ENCODE measurements at regions not wholly inside any gene's neighbourhood (a gene's known extent, or its start where the extent isn't known, plus 50 kb on each side); places are given as distances from the start of the nearest gene placed in this dataset.

DNA sequence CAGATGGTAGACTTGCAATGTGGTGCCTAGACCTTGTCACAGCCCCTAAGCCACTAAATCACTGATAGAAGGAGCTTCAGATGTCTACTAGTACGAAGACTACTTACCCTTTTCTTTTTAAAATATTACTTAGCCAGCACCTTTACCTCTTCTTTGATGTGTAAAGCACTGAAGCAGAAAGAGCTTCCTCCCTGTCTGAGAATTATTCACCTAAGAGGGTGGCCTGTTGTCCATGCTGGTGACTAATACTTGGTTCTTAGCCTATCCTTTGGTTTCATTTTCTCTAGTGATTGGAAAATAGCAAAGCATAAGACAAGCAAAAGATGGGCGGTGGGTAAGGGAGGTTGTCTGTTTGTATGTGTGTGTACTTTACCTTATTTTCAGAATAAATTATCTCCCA, 794.6 kb downstream of the TFAP2A start:
- H3K4me3 ChIP-seq (ENCODE audit: low read depth in 1 of 2, low read length in 2 of 2) = no peak overlapping the region
- H3K27ac ChIP-seq (ENCODE audit: low read depth, low read length) = no peak overlapping the region
- no peaks in the 10 kb centered on the region for H3K9me3 ChIP-seq (ENCODE audit: low read length)
- H3K9ac ChIP-seq (ENCODE audit: low read length) = no peak overlapping the region
- H3K4me1 ChIP-seq (ENCODE audit: insufficient read depth, low read length) = no peaks in the 10 kb centered on the region
- H3K27me3 ChIP-seq (ENCODE audit: control insufficient read depth in 1 of 2, insufficient read depth in 2 of 2, low read length in 2 of 2) = no peaks in the 10 kb centered on the region
- H3K36me3 ChIP-seq (ENCODE audit: insufficient read depth, low read length) = no peaks in the 10 kb centered on the region

DNA sequence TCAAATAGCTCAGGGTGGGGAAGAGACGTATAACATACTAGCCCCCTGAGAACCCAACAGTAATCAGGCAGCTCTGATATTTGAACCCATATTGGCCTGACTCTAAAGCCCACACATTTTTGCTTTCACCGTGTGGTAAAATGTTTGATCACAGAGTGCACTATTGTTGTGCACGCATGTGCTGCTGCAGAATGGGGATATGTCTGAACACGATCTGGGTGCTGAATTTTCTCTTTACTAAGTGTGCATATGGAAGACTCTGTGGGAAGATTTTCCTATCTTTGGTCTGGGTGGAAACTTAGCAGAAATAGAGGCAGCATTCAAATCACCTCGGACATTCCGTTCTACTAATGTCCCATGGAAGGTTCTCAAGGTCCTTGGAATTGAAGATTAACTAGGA, 800.1 kb downstream of the TFAP2A start:
- no peak overlapping the region for H3K27ac ChIP-seq (ENCODE audit: low read depth, low read length)
- H3K9ac ChIP-seq (ENCODE audit: low read length) = no peak overlapping the region

DNA sequence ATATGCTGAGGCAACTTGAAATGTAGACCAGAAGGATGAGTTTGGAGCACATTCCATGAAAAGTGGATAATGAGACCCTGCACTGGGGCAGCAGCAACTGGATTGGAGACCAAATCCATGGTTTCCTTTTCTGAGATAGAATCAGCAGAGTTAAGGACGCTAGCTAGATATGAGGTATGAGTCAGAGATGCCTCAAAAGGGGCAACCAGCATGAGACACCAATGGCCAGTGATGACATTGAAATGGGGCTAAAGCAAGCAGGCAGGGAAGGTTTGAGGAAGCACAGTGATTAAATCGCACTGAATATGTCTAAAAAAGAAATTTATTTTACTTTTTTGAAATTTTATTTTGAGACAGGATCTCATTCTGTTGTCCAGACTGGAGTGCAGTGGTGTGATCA, 802.4 kb downstream of the TFAP2A start:
- Histone ChIP-seq H3K27ac (ENCODE audit: low read depth, low read length) (no peak overlapping the region), H3K9me3 (ENCODE audit: low read length) (no peaks in the 10 kb centered on the region), H3K27me3 (ENCODE audit: control insufficient read depth in 1 of 2, insufficient read depth in 2 of 2, low read length in 2 of 2) (no peaks in the 10 kb centered on the region), H3K9ac (ENCODE audit: low read length) (no peak overlapping the region), H3K4me1 (ENCODE audit: insufficient read depth, low read length) (no peaks in the 10 kb centered on the region), H3K4me3 (ENCODE audit: low read depth in 1 of 2, low read length in 2 of 2) (no peak overlapping the region), H3K36me3 (ENCODE audit: insufficient read depth, low read length) (no peaks in the 10 kb centered on the region)

More for the DNA sequence above, 800.1 kb downstream of the TFAP2A start:
- H3K36me3 ChIP-seq (ENCODE audit: insufficient read depth, low read length) = no peaks in the 10 kb centered on the region
- no peaks in the 10 kb centered on the region for H3K4me1 ChIP-seq (ENCODE audit: insufficient read depth, low read length)
- no peak overlapping the region for H3K4me3 ChIP-seq (ENCODE audit: low read depth in 1 of 2, low read length in 2 of 2)
- H3K27me3 ChIP-seq (ENCODE audit: control insufficient read depth in 1 of 2, insufficient read depth in 2 of 2, low read length in 2 of 2) = no peaks in the 10 kb centered on the region
- H3K9me3 ChIP-seq (ENCODE audit: low read length) = no peaks in the 10 kb centered on the region

DNA sequence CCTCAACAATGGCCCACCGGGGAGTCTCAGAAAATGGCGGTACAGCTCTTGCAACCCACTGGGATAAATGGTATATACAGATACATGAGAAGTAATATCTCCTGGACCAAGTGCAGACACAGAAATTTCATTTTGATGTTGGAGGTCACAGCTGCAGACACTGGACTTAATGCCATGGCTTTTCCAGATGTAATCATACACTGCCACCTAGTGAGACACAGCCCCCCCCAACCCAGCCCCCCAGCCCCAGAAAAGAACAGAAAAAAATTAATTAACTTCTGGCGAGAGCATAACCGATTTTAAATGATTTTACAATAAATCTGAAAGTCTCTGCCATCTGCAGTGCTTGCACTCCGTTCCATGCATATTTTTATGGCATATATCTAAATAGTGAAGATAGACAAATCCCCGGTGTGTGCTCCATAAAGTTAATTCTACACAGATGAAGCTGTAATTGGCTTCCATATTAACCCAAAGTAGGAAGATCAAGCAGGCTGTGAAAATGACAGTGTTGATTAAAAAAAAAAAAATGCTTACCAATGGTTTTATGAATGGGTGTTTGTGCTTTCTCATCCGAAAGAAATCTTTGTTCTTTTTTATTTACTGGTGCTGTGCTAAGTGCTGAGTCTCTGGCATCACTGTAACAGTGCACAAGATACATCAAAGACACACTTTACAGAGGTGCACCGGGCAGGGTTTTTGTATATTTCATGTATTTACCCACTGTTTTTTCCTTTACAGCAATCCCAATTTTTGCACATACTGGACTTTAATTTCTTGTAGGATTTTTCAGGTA, 804.1 kb downstream of the TFAP2A start:
- no peak overlapping the region for H3K9ac ChIP-seq (ENCODE audit: low read length)
- H3K36me3 ChIP-seq (ENCODE audit: insufficient read depth, low read length) = no peaks in the 10 kb centered on the region
- no peak overlapping the region for H3K27ac ChIP-seq (ENCODE audit: low read depth, low read length)
- H3K4me3 ChIP-seq (ENCODE audit: low read depth in 1 of 2, low read length in 2 of 2) = no peak overlapping the region
- H3K27me3 ChIP-seq (ENCODE audit: control insufficient read depth in 1 of 2, insufficient read depth in 2 of 2, low read length in 2 of 2) = no peaks in the 10 kb centered on the region
- no peaks in the 10 kb centered on the region for H3K4me1 ChIP-seq (ENCODE audit: insufficient read depth, low read length)
- H3K9me3 ChIP-seq (ENCODE audit: low read length) = no peaks in the 10 kb centered on the region

DNA sequence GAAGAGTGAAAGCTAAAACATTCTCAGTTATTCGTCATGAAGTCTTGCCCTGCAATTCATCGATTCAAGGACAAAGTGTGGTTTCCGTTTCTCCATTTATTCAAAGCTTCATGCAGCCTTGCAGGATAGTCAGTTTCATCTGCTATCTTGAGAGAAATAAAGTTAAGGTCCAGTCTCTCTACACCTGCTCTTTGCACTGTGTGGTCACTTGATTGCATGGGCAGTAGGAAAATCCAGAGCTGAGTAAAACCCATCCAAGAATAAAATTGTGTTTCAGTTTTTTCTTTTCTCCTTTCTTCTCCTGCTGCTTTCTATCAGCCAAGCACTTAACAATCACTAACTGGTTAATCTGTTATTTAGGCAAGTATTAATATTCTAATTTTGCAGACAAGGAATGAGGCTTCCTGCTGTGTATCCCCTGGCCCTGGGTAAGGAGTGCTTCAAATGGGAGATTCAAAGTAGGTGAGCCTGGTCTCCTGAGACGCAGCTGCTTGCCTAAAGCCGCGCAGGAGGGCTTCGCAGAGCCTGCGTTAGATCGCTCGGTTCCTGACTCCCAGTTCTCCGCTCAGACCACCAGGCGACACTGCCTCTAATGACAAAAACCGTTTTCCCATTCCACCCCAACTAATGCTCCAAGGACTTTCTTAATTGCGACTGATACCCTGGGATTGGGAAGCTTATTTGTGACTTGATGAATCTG, 808.3 kb downstream of the TFAP2A start:
- H3K27ac ChIP-seq (ENCODE audit: low read depth, low read length) = no peak overlapping the region
- no peaks in the 10 kb centered on the region for H3K36me3 ChIP-seq (ENCODE audit: insufficient read depth, low read length)
- H3K9me3 ChIP-seq (ENCODE audit: low read length) = no peaks in the 10 kb centered on the region
- H3K4me1 ChIP-seq (ENCODE audit: insufficient read depth, low read length) = no peaks in the 10 kb centered on the region
- no peak overlapping the region for H3K9ac ChIP-seq (ENCODE audit: low read length)
- H3K4me3 ChIP-seq (ENCODE audit: low read depth in 1 of 2, low read length in 2 of 2) = no peak overlapping the region
- no peaks in the 10 kb centered on the region for H3K27me3 ChIP-seq (ENCODE audit: control insufficient read depth in 1 of 2, insufficient read depth in 2 of 2, low read length in 2 of 2)

DNA sequence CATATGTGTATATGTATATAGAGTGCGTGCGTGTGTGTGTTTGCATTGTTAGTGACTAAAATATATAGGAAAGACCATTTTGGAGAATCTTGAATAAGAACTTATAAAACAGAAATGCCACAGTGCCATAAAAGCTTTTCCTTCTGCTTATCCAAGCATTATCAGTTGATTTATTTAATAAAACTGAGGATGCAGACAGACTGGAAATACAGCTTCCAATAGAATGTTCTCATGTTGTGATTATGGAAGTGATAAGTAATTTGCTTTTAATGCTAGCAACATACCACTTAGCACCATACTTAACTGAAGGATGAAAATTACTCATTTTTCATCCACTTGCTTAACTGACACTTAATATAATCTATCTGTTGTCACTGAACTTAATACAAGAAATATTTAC, 820.1 kb downstream of the TFAP2A start:
- Histone ChIP-seq H3K4me1 (ENCODE audit: insufficient read depth, low read length) (no peaks in the 10 kb centered on the region), H3K4me3 (ENCODE audit: low read depth in 1 of 2, low read length in 2 of 2) (no peak overlapping the region), H3K9ac (ENCODE audit: low read length) (no peak overlapping the region), H3K9me3 (ENCODE audit: low read length) (no peaks in the 10 kb centered on the region), H3K36me3 (ENCODE audit: insufficient read depth, low read length) (no peaks in the 10 kb centered on the region), H3K27me3 (ENCODE audit: control insufficient read depth in 1 of 2, insufficient read depth in 2 of 2, low read length in 2 of 2) (no peaks in the 10 kb centered on the region), H3K27ac (ENCODE audit: low read depth, low read length) (no peak overlapping the region)

DNA sequence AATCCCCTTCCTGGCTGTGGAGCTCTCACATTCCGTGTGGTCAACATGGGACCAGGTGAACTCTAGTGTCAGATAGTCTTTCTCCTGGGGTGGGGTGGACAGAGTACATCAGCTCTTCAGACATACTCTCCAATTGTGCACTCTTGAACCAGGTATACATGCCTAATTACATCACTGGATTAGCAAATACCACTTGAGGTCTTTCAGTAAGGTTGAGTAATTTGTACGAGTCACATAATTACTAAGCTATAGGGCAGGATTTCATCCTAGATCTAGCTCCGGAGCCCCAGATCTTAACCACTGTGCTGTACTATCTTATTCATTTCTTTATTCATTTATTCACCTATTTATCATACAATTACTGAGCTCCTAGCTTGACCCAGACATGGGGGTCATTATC, 821.3 kb downstream of the TFAP2A start:
- no peaks in the 10 kb centered on the region for H3K9me3 ChIP-seq (ENCODE audit: low read length)
- no peaks in the 10 kb centered on the region for H3K4me1 ChIP-seq (ENCODE audit: insufficient read depth, low read length)
- no peak overlapping the region for H3K9ac ChIP-seq (ENCODE audit: low read length)
- no peak overlapping the region for H3K4me3 ChIP-seq (ENCODE audit: low read depth in 1 of 2, low read length in 2 of 2)
- no peak overlapping the region for H3K27ac ChIP-seq (ENCODE audit: low read depth, low read length)
- H3K27me3 ChIP-seq (ENCODE audit: control insufficient read depth in 1 of 2, insufficient read depth in 2 of 2, low read length in 2 of 2) = no peaks in the 10 kb centered on the region
- H3K36me3 ChIP-seq (ENCODE audit: insufficient read depth, low read length) = no peaks in the 10 kb centered on the region

DNA sequence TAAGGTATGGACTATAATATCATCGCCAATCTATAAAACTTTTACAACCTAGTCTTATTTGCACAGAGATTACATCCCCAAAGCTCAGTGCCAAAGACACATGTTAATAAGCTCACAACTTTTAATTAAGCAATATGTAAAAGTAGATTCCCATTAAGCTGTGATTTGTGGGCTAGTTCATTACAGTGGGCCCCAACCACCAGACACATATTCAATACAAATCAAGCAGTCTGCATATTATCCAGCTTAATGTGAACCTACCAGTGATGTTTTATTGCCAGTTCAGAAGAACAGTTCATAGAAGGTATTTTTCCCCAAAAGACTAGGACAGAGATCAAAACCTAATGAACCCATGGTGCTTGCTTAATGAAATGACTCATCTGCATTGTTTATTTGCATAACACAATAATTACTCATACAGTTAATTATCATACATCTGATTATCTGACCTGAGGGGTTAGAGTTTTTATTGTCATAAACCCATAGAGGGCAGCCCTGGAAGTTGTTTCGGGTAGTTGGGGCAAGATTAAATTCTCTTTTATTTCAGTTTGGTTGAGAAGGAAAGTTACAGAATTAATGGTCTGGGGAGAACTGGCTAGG, 831.0 kb downstream of the TFAP2A start:
- no peaks in the 10 kb centered on the region for H3K36me3 ChIP-seq (ENCODE audit: insufficient read depth, low read length)
- H3K27ac ChIP-seq (ENCODE audit: low read depth, low read length) = no peak overlapping the region
- H3K4me1 ChIP-seq (ENCODE audit: insufficient read depth, low read length) = no peaks in the 10 kb centered on the region
- H3K9me3 ChIP-seq (ENCODE audit: low read length) = no peaks in the 10 kb centered on the region
- H3K27me3 ChIP-seq (ENCODE audit: control insufficient read depth in 1 of 2, insufficient read depth in 2 of 2, low read length in 2 of 2) = no peaks in the 10 kb centered on the region
- H3K4me3 ChIP-seq (ENCODE audit: low read depth in 1 of 2, low read length in 2 of 2) = no peak overlapping the region
- H3K9ac ChIP-seq (ENCODE audit: low read length) = no peak overlapping the region

DNA sequence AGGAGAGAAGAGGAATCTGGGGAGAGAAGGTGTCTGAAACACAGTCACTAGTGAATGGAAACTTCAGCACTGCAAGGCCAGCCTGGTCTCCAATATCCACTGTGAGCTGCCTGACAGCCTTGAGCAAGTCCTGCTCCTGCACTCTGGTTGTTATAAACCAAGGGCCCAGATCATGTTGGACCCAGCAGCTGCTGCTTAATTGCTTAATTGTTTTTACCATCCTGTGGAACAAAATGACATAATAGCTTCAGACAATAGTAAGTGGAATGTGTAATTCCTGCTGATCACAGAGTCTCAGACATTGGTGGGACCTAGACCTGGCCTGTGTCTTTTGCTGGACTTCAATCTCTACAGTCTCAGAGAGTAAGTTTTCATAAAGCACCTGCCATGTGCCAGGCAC, 833.7 kb downstream of the TFAP2A start:
- Histone ChIP-seq H3K4me3 (ENCODE audit: low read depth in 1 of 2, low read length in 2 of 2) (no peak overlapping the region), H3K36me3 (ENCODE audit: insufficient read depth, low read length) (no peaks in the 10 kb centered on the region), H3K9me3 (ENCODE audit: low read length) (no peaks in the 10 kb centered on the region), H3K4me1 (ENCODE audit: insufficient read depth, low read length) (no peaks in the 10 kb centered on the region), H3K9ac (ENCODE audit: low read length) (no peak overlapping the region), H3K27me3 (ENCODE audit: control insufficient read depth in 1 of 2, insufficient read depth in 2 of 2, low read length in 2 of 2) (no peaks in the 10 kb centered on the region), H3K27ac (ENCODE audit: low read depth, low read length) (no peak overlapping the region)

DNA sequence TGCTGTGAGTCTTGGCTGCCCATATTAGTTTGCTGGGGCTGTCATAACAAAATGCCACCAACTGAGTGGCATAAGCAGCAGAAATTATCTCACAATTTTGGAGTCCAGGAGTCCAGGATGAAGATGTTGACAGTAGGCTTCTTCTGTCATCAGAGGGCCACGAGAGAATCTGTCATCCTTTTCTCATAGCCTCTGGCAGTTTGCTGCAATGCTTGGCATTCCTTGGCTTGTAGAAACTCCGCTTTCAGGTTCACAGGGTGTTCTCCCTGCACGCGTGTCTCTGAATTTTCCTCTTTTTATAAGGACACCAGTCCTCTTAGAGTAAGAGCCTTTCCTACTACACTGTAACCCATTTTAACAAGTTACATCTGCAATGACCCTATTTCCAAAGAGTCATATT, 838.4 kb downstream of the TFAP2A start:
- no peaks in the 10 kb centered on the region for H3K27me3 ChIP-seq (ENCODE audit: control insufficient read depth in 1 of 2, insufficient read depth in 2 of 2, low read length in 2 of 2)
- no peak overlapping the region for H3K27ac ChIP-seq (ENCODE audit: low read depth, low read length)
- H3K4me1 ChIP-seq (ENCODE audit: insufficient read depth, low read length) = no peaks in the 10 kb centered on the region
- no peak overlapping the region for H3K4me3 ChIP-seq (ENCODE audit: low read depth in 1 of 2, low read length in 2 of 2)
- H3K36me3 ChIP-seq (ENCODE audit: insufficient read depth, low read length) = no peaks in the 10 kb centered on the region
- H3K9me3 ChIP-seq (ENCODE audit: low read length) = no peaks in the 10 kb centered on the region
- no peak overlapping the region for H3K9ac ChIP-seq (ENCODE audit: low read length)

DNA sequence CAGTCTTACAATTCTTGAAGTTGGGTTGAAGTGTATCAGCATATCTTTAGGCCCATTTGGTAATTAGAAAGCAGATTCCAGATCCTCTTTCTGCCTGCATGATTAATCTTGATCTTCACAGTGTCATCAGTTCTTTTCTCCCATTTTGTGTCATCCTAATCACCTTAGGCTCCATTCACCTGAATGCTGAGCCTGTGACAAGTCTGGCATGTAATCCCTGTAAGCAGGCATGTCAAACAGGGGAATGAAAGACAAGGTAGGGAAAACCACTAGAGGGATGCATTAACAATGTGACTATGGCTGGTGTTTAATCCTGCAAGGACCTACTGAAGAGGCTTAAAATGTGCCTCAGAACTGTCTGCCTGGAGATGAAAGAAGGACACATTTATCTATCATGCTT, 848.8 kb downstream of the TFAP2A start:
- no peaks in the 10 kb centered on the region for H3K36me3 ChIP-seq (ENCODE audit: insufficient read depth, low read length)

More for the DNA sequence above, 848.8 kb downstream of the TFAP2A start:
- no peaks in the 10 kb centered on the region for H3K9me3 ChIP-seq (ENCODE audit: low read length)
- H3K9ac ChIP-seq (ENCODE audit: low read length) = no peak overlapping the region
- no peaks in the 10 kb centered on the region for H3K4me1 ChIP-seq (ENCODE audit: insufficient read depth, low read length)
- H3K4me3 ChIP-seq (ENCODE audit: low read depth in 1 of 2, low read length in 2 of 2) = no peak overlapping the region
- H3K27me3 ChIP-seq (ENCODE audit: control insufficient read depth in 1 of 2, insufficient read depth in 2 of 2, low read length in 2 of 2) = no peaks in the 10 kb centered on the region
- H3K27ac ChIP-seq (ENCODE audit: low read depth, low read length) = no peak overlapping the region
